ENCODE measurements at regions not wholly inside any gene's neighbourhood (a gene's known extent, or its start where the extent isn't known, plus 50 kb on each side); places are given as distances from the start of the nearest gene placed in this dataset.
A peak's percentile ranks its signal among the peaks of the same experiment; 100 is the strongest.
"Not testable (repeated sequence)": the region's sequence is repeated elsewhere in the genome, so short reads cannot be mapped to it uniquely, and the experiment has no call there.

DNA sequence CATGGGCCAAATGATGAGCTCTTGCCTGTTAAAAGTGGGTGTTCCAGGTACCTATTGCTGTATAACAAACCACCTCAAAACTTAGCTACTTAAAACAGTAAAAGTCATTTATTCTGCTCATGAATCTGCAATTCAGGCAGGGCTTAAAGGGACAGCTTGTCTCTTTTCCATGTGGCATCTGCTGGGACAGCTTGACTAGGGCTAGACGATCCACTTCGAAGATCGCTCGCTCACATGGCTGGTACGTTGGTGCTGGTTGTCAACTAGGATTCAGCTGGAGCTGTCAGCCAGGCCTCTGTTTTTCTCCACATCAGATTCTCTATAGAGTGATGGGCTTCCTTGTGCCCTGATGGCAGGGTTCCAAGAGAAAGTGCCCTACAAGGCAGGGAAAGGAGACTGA, 581.3 kb downstream of the NTRK3 start:
- no peak for TF ChIP-seq POLR2AphosphoS5 (IDR thresholded peaks at IDR 0.05)
- TF ChIP-seq POLR2A (IDR thresholded peaks at IDR 0.05), result no peak
- Histone ChIP-seq H3K27ac (no peak overlapping the region), H3K36me3 (no peaks in the 10 kb centered on the region), H3K4me3 (no peak overlapping the region), H3K9me3 (no peaks in the 10 kb centered on the region), H3K4me1 (replicated peaks) (no peaks in the 10 kb centered on the region), H3K27me3 (replicated peaks; ENCODE audit: insufficient read depth) (no peaks in the 10 kb centered on the region)
- no peak for DNase-seq (ENCODE audit: low spot score)
- WGBS, result 95% methylated on average over 5 of the region's 5 CpGs
- intact Hi-C loops (cut with DNase I), result loop anchor here (2.0 kb wide), 1 partner anchor 572 kb away; no protein-coding TSS in a partner anchor

DNA sequence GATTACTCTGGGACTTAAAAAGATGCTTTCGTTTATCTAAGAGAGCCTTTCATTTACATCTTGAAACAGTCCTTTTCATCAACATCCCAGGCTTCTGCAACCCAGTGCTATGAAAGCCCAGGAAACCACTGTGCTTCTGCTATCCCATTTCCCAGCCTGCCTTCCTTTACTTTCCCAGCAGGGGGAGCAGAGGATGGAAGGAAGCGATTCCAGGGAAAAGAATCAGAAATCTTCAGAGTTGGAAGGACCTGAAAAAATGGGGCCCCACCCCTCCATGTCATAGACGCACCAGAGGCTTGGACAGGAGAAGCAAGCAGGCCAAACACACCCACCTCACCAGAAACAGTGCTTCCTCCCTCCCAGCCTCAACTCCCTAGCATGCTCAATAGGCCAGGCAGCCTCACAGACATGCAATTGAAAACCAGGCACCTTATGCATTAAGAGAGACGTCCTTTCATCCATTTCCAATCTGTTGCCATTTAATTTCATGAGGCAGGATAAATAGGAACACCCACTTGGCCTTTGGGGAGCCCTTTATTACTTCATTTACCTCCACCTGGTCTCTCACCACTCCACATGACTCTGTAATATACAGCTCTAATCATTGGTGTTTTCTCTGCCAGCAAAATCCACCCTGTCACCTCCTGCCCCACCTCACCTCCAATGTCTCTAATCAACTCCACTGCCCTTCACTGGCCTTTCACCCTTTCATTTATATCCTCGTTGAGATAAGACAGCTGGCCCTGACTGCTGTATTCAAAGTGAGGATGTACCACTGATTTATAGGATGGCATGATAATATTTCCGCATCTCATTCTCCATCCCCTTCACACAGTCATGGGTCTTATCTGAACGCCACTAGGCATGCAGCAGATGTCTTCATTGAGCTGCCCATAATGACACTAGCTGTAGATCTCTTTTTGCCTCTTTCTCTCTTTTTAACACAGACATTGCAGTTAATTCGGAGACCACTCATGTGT, 583.9 kb downstream of the NTRK3 start:
- TF ChIP-seq POLR2A (IDR thresholded peaks at IDR 0.05), result no peak
- TF ChIP-seq, protein P1, sequence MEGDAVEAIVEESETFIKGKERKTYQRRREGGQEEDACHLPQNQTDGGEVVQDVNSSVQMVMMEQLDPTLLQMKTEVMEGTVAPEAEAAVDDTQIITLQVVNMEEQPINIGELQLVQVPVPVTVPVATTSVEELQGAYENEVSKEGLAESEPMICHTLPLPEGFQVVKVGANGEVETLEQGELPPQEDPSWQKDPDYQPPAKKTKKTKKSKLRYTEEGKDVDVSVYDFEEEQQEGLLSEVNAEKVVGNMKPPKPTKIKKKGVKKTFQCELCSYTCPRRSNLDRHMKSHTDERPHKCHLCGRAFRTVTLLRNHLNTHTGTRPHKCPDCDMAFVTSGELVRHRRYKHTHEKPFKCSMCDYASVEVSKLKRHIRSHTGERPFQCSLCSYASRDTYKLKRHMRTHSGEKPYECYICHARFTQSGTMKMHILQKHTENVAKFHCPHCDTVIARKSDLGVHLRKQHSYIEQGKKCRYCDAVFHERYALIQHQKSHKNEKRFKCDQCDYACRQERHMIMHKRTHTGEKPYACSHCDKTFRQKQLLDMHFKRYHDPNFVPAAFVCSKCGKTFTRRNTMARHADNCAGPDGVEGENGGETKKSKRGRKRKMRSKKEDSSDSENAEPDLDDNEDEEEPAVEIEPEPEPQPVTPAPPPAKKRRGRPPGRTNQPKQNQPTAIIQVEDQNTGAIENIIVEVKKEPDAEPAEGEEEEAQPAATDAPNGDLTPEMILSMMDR (IDR thresholded peaks at IDR 0.05), result peak; percentile 10 to 63 (median 46)
- TF ChIP-seq POLR2AphosphoS5 (IDR thresholded peaks at IDR 0.05), result no peak
- Histone ChIP-seq H3K27me3 (replicated peaks; ENCODE audit: insufficient read depth) (no peaks in the 10 kb centered on the region), H3K9me3 (no peaks in the 10 kb centered on the region), H3K4me3 (no peak overlapping the region), H3K27ac (no peak overlapping the region), H3K4me1 (replicated peaks) (no peaks in the 10 kb centered on the region), H3K36me3 (no peaks in the 10 kb centered on the region)
- no peak for DNase-seq (ENCODE audit: low spot score)
- WGBS, result 67% methylated on average over 8 of the region's 8 CpGs
- intact Hi-C loops (cut with DNase I), result no loop called here

DNA sequence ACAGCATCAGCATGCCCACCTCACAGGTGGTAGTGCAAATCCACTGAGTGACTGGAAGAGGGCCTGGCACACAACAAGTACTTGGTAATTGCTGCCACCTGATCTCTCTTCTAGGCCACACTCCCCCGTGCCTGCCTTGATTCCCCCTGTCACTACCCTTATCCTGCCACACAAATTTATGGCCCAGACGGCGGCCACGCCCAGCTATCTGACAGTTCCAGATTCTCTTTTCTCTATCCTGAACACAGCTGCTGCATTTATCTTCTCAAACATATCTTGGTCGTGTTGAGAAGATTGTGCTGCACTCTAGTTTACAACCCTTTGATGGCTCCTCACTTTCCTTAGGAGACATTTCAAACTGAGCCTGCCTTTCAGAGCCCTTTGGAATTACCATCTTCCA, 585.2 kb downstream of the NTRK3 start:
- Histone ChIP-seq H3K4me3 (no peak overlapping the region), H3K9me3 (no peaks in the 10 kb centered on the region), H3K4me1 (replicated peaks) (no peaks in the 10 kb centered on the region), H3K27me3 (replicated peaks; ENCODE audit: insufficient read depth) (no peaks in the 10 kb centered on the region), H3K27ac (no peak overlapping the region), H3K36me3 (no peaks in the 10 kb centered on the region)
- TF ChIP-seq, protein P1 (IDR thresholded peaks at IDR 0.05), result no peak
- WGBS, result 62% methylated on average over 5 of the region's 5 CpGs
- DNase-seq (ENCODE audit: low spot score), result no peak
- intact Hi-C loops (cut with DNase I), result no loop called here

DNA sequence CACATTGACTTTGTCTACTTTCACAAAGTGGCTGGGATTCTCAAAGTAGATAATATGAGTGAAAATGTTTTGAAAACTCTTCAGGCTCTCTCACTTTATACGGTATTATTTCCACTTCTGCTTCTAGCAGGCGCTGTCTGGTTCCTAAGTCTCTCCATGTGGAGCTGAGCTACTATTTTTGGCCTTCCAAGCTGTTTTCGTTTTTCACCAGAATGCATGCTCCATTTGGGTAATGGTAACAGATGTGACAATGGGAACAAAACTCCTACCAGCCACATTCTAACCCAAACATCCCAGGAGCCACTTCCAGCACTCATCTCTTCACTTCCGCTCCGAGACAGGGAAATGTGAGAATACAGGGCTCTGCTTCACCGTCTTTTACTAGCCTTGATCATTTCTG, 586.7 kb downstream of the NTRK3 start:
- intact Hi-C loops (cut with DNase I), result no loop called here
- 83% methylated on average over 6 of the region's 6 CpGs for WGBS
- H3K4me1 ChIP-seq (replicated peaks), result no peaks in the 10 kb centered on the region
- H3K9me3 ChIP-seq, result no peaks in the 10 kb centered on the region
- no peaks in the 10 kb centered on the region for H3K27me3 ChIP-seq (replicated peaks; ENCODE audit: insufficient read depth)
- no peaks in the 10 kb centered on the region for H3K36me3 ChIP-seq
- H3K27ac ChIP-seq, result no peak overlapping the region
- no peak for DNase-seq (ENCODE audit: low spot score)
- no peak overlapping the region for H3K4me3 ChIP-seq
- TF ChIP-seq, protein P1 (IDR thresholded peaks at IDR 0.05), result no peak
- TF ChIP-seq POLR2AphosphoS5 (IDR thresholded peaks at IDR 0.05) (no peak), POLR2A (IDR thresholded peaks at IDR 0.05) (no peak)

DNA sequence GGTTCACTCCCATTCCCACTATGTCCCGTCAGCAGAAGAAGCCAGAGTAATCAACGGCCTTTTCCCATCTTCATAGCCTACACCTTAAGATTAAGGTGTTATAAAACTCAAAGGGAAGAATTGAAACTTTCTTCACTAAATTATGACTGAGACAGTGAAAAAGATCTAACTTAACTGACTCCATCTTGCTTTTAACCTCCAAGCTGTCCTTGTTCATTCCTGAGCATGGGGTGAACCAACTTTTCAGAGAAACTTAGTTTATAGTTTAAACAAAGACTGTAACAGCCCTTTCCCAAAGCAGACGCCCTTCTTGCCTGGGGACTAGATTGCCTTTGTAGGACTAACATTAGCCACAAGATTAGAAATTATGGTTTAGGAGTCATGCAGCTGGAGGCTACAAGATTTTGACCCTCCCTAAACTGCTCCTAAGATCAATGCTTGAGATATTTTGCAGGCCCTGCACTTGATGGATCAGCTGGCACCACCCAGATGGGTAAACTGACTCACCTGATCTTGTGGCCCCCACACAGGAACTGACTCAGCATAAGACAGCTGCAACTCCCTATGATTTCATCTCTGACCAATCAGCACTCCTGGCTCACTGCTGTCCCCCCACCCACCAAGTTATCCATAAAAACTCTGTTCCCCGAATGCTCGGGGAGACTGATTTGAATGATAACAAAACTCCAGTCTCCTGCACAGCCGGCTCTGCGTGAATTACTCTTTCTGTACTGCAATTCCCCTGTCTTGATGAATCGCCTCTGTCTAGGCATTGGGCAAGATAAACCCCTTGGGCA, 587.6 kb downstream of the NTRK3 start:
- WGBS, result 81% methylated on average over 8 of the region's 8 CpGs
- H3K27me3 ChIP-seq (replicated peaks; ENCODE audit: insufficient read depth); H3K9me3 ChIP-seq; DNase-seq (ENCODE audit: low spot score); H3K27ac ChIP-seq; H3K4me3 ChIP-seq; H3K4me1 ChIP-seq (replicated peaks); H3K36me3 ChIP-seq; intact Hi-C loops (cut with DNase I): not testable (repeated sequence)

Measured in prostate gland (tissue), 2 donors.